ENCODE measurements at regions not wholly inside any gene's neighbourhood (a gene's known extent, or its start where the extent isn't known, plus 50 kb on each side); places are given as distances from the start of the nearest gene placed in this dataset.

GRCh38 chr1:208362011-208362410 is 117.8 kb upstream of the PLXNA2 start:
- TF ChIP-seq CTCF (IDR thresholded peaks at IDR 0.05), result no peak
- no peak for TF ChIP-seq POLR2A (IDR thresholded peaks at IDR 0.05)
